ENCODE measurements at regions not wholly inside any gene's neighbourhood (a gene's known extent, or its start where the extent isn't known, plus 50 kb on each side); places are given as distances from the start of the nearest gene placed in this dataset.

GRCh38 chr4:164383058-164383357, 370.9 kb upstream of the SMIM31 start:
- DNase-seq (ENCODE audit: low spot score): no peak
- FAIRE-seq: no peak

GRCh38 chr4:164383358-164384220, 370.3 kb upstream of the SMIM31 start:
- no peak for FAIRE-seq

GRCh38 chr4:164384416-164384815, 369.5 kb upstream of the SMIM31 start:
- FAIRE-seq (no peak), DNase-seq (ENCODE audit: low spot score) (no peak)

More at GRCh38 chr4:164383358-164384220, 370.3 kb upstream of the SMIM31 start:
- peak; percentile 44 for DNase-seq (ENCODE audit: low spot score)

- FAIRE-seq: no peak
Measured at GRCh38 chr4:164396439-164396838, 357.5 kb upstream of the SMIM31 start.

GRCh38 chr4:164402554-164402953, 351.4 kb upstream of the SMIM31 start:
- FAIRE-seq: no peak
- DNase-seq (ENCODE audit: low spot score): no peak

More at GRCh38 chr4:164396439-164396838, 357.5 kb upstream of the SMIM31 start:
- DNase-seq (ENCODE audit: low spot score): no peak

- FAIRE-seq: no peak
- DNase-seq (ENCODE audit: low spot score): no peak
Measured at GRCh38 chr4:164405774-164406173, 348.2 kb upstream of the SMIM31 start.

- FAIRE-seq (no peak), DNase-seq (ENCODE audit: low spot score) (no peak)
Measured at GRCh38 chr4:164408831-164409230, 345.1 kb upstream of the SMIM31 start.

GRCh38 chr4:164410401-164410800, 343.5 kb upstream of the SMIM31 start:
- DNase-seq (ENCODE audit: low spot score) (no peak), FAIRE-seq (no peak)

GRCh38 chr4:164412246-164412645, 341.7 kb upstream of the SMIM31 start:
- DNase-seq (ENCODE audit: low spot score): no peak
- no peak for FAIRE-seq

GRCh38 chr4:164413743-164414142, 340.2 kb upstream of the SMIM31 start:
- FAIRE-seq (no peak), DNase-seq (ENCODE audit: low spot score) (no peak)

GRCh38 chr4:164423819-164424218, 330.1 kb upstream of the SMIM31 start:
- FAIRE-seq (no peak), DNase-seq (ENCODE audit: low spot score) (no peak)

- FAIRE-seq: no peak
- no peak for DNase-seq (ENCODE audit: low spot score)
Measured at GRCh38 chr4:164424846-164425245, 329.1 kb upstream of the SMIM31 start.

GRCh38 chr4:164428561-164428960, 325.4 kb upstream of the SMIM31 start:
- DNase-seq (ENCODE audit: low spot score) (no peak), FAIRE-seq (no peak)

GRCh38 chr4:164438321-164438720, 315.6 kb upstream of the SMIM31 start:
- DNase-seq (ENCODE audit: low spot score) (no peak), FAIRE-seq (no peak)

- FAIRE-seq (no peak), DNase-seq (ENCODE audit: low spot score) (no peak)
Measured at GRCh38 chr4:164439037-164439436, 314.9 kb upstream of the SMIM31 start.

GRCh38 chr4:164440199-164440598, 313.7 kb upstream of the SMIM31 start:
- no peak for FAIRE-seq
- peak; percentile 7 for DNase-seq (ENCODE audit: low spot score)

GRCh38 chr4:164441109-164441508, 312.8 kb upstream of the SMIM31 start:
- no peak for DNase-seq (ENCODE audit: low spot score)
- FAIRE-seq: no peak

GRCh38 chr4:164442180-164442579, 311.8 kb upstream of the SMIM31 start:
- no peak for DNase-seq (ENCODE audit: low spot score)
- FAIRE-seq: no peak

GRCh38 chr4:164446516-164446915, 307.4 kb upstream of the SMIM31 start:
- FAIRE-seq (no peak), DNase-seq (ENCODE audit: low spot score) (no peak)

- FAIRE-seq (no peak), DNase-seq (ENCODE audit: low spot score) (no peak)
Measured at GRCh38 chr4:164461901-164462300, 292.0 kb upstream of the SMIM31 start.

GRCh38 chr4:164462471-164462870, 291.5 kb upstream of the SMIM31 start:
- FAIRE-seq (no peak), DNase-seq (ENCODE audit: low spot score) (no peak)

GRCh38 chr4:164464313-164464712, 289.6 kb upstream of the SMIM31 start:
- DNase-seq (ENCODE audit: low spot score): no peak
- FAIRE-seq: no peak

GRCh38 chr4:164467493-164467892, 286.4 kb upstream of the SMIM31 start:
- FAIRE-seq (no peak), DNase-seq (ENCODE audit: low spot score) (no peak)

Measured in urothelium cell line (cell line).